ENCODE measurements at regions not wholly inside any gene's neighbourhood (a gene's known extent, or its start where the extent isn't known, plus 50 kb on each side); places are given as distances from the start of the nearest gene placed in this dataset.

DNA sequence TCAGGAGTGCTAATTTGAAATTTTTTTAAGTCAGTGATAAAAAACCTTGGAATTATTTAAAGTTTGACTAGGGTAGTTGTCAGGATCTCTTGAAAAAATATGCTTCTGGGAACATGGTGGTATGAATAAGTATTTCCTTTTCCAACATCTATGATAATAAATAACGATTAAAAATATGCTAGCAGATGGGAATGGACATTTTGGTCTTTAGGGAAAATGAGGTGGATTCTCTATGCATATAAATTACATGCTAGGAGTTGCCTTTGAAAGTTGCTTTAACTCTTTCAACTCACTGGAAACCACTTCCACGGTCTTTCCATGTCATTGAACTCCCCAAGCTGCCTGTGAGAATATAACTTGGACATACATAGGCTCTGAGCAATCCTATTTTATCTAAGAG is 731.5 kb upstream of the MARCKS start:
- TF ChIP-seq POLR2A (IDR thresholded peaks at IDR 0.05): no peak
- TF ChIP-seq, protein P1, sequence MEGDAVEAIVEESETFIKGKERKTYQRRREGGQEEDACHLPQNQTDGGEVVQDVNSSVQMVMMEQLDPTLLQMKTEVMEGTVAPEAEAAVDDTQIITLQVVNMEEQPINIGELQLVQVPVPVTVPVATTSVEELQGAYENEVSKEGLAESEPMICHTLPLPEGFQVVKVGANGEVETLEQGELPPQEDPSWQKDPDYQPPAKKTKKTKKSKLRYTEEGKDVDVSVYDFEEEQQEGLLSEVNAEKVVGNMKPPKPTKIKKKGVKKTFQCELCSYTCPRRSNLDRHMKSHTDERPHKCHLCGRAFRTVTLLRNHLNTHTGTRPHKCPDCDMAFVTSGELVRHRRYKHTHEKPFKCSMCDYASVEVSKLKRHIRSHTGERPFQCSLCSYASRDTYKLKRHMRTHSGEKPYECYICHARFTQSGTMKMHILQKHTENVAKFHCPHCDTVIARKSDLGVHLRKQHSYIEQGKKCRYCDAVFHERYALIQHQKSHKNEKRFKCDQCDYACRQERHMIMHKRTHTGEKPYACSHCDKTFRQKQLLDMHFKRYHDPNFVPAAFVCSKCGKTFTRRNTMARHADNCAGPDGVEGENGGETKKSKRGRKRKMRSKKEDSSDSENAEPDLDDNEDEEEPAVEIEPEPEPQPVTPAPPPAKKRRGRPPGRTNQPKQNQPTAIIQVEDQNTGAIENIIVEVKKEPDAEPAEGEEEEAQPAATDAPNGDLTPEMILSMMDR (IDR thresholded peaks at IDR 0.05): no peak
- Histone ChIP-seq H3K36me3 (no peaks in the 10 kb centered on the region), H3K27me3 (no peaks in the 10 kb centered on the region), H3K4me1 (peaks cover 0 to 3% (median 0%) of the 10 kb centered on the region in 3 donors), H3K4me3 (no peak overlapping the region), H3K9me3 (no peaks in the 10 kb centered on the region), H3K27ac (no peak overlapping the region)
- intact Hi-C loops (cut with DNase I): no loop called here
- WGBS, 2 donors: 58 to 72% methylated on average over 2 of the region's 2 CpGs
- no peak for DNase-seq

DNA sequence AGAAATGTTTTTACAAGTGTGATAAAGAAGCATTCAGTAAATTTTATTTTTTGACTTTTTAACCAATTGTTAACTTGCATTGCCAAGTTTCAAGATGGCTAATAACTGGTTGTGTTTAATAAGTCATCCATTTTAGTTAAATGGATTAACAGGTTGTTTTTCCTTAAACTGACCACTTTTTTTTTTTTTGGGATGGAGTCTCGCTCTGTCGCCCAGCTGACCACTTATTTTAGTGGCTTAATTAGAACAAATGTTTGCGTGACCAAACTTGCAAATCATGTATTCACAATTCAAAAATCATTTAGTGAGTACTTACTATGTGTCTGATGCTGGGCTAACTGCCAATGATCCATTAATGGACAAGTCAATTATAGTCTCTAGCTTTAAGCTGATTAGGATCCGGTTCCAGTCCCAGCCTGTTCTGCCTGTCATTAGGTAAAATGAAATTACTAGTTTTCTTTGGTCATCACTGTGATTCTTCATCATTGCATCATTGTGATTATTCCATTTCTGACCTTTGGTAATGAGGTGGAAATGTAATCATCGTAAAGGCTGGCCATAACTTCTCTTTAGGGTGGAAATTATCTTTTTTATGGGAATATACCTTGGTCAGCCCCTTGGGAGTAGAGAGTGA is 729.2 kb upstream of the MARCKS start:
- Histone ChIP-seq H3K4me1 (no peaks in the 10 kb centered on the region), H3K4me3 (no peak overlapping the region), H3K27me3 (no peaks in the 10 kb centered on the region), H3K27ac (no peak overlapping the region), H3K36me3 (no peaks in the 10 kb centered on the region), H3K9me3 (no peaks in the 10 kb centered on the region)
- no peak for TF ChIP-seq POLR2A (IDR thresholded peaks at IDR 0.05)
- intact Hi-C loops (cut with DNase I): no loop called here
- no peak for DNase-seq
- WGBS, 2 donors: 76 to 79% methylated on average over 5 of the region's 5 CpGs

GRCh38 chr6:113128661-113129060 is 728.5 kb upstream of the MARCKS start:
- intact Hi-C loops (cut with DNase I): no loop called here
- Histone ChIP-seq H3K4me1 (no peaks in the 10 kb centered on the region), H3K9me3 (no peaks in the 10 kb centered on the region), H3K4me3 (no peak overlapping the region), H3K27me3 (no peaks in the 10 kb centered on the region), H3K36me3 (no peaks in the 10 kb centered on the region), H3K27ac (no peak overlapping the region)
- 73% methylated on average over 3 of the region's 3 CpGs for WGBS, 2 donors
- TF ChIP-seq POLR2A (IDR thresholded peaks at IDR 0.05): no peak
- TF ChIP-seq, protein P1 (IDR thresholded peaks at IDR 0.05): no peak
- DNase-seq: no peak

DNA sequence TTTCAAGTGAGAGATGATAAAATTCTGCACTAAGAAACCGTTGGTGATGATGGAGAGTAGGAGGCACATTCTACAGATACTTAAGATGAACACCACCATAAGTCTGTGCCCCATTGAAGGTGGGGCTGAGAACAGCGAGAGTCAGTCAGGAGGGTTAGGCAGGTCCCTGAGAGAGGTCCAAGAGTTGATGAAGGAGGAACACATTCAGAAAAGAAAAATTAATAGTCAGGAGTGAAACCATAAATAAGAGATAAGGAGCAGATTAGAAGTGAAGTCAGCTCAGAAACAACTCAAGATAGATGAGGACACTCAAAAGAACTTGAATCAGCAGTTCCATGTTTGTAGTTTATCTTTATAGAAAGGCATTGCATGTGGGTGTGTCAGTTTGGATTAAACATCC is 727.2 kb upstream of the MARCKS start:
- H3K27ac ChIP-seq: no peak overlapping the region
- no peak for DNase-seq
- TF ChIP-seq, protein P1 (IDR thresholded peaks at IDR 0.05): no peak
- TF ChIP-seq POLR2A (IDR thresholded peaks at IDR 0.05): no peak
- no peak overlapping the region for H3K4me3 ChIP-seq
- no peaks in the 10 kb centered on the region for H3K36me3 ChIP-seq
- intact Hi-C loops (cut with DNase I): no loop called here
- H3K4me1 ChIP-seq: no peaks in the 10 kb centered on the region
- H3K27me3 ChIP-seq: no peaks in the 10 kb centered on the region
- H3K9me3 ChIP-seq: no peaks in the 10 kb centered on the region
- WGBS, 2 donors: 68 to 69% methylated on average over 2 of the region's 2 CpGs

- 44 to 67% methylated on average over 2 of the region's 7 CpGs for WGBS, 2 donors
- no peaks in the 10 kb centered on the region for H3K4me1 ChIP-seq
- DNase-seq: no peak
- no peak for TF ChIP-seq POLR2A (IDR thresholded peaks at IDR 0.05)
- TF ChIP-seq, protein P1 (IDR thresholded peaks at IDR 0.05): no peak
- H3K36me3 ChIP-seq: no peaks in the 10 kb centered on the region
- H3K9me3 ChIP-seq: no peaks in the 10 kb centered on the region
- no peaks in the 10 kb centered on the region for H3K27me3 ChIP-seq
- H3K4me3 ChIP-seq: no peak overlapping the region
- no peak overlapping the region for H3K27ac ChIP-seq
- intact Hi-C loops (cut with DNase I): no loop called here
Observed at GRCh38 chr6:113137426-113137825, 719.7 kb upstream of the MARCKS start.

DNA sequence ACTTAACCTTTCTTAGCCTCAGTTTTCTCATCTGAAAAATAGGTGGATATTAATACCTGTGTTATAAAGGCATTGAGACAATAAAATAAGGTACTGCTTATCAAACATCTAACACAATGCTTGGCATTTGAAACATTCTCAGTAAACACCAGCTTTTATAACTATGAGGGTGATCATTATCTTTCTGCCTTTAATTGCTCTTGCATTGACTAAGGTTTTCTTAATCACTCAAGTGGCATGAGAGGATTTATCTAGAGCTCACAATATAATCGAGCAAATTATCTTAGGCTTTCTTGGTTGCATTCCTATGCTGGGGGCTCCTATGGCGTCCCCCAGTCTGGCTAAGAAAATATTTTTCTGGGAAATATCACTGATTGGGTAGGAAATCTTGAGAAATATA is 716.4 kb upstream of the MARCKS start:
- intact Hi-C loops (cut with DNase I): no loop called here
- Histone ChIP-seq H3K27me3 (no peaks in the 10 kb centered on the region), H3K4me3 (no peak overlapping the region), H3K27ac (no peak overlapping the region), H3K9me3 (no peaks in the 10 kb centered on the region), H3K36me3 (no peaks in the 10 kb centered on the region), H3K4me1 (no peaks in the 10 kb centered on the region)
- WGBS, 2 donors: 66 to 70% methylated on average over 2 of the region's 2 CpGs
- DNase-seq: no peak
- TF ChIP-seq, protein P1 (IDR thresholded peaks at IDR 0.05): no peak
- TF ChIP-seq POLR2A (IDR thresholded peaks at IDR 0.05): no peak

All from esophagus squamous epithelium (tissue), 5 donors.